Myocyte (in vitro differentiated cells): ENCODE measurements at regions not wholly inside any gene's neighbourhood (a gene's known extent, or its start where the extent isn't known, plus 50 kb on each side); places are given as distances from the start of the nearest gene placed in this dataset.

Experiments
- DNase-seq: peaks from one replicate; pipeline ENCODE4 v3.0.0-alpha.2; 2012; ENCODE audit warnings: low read depth

DNA sequence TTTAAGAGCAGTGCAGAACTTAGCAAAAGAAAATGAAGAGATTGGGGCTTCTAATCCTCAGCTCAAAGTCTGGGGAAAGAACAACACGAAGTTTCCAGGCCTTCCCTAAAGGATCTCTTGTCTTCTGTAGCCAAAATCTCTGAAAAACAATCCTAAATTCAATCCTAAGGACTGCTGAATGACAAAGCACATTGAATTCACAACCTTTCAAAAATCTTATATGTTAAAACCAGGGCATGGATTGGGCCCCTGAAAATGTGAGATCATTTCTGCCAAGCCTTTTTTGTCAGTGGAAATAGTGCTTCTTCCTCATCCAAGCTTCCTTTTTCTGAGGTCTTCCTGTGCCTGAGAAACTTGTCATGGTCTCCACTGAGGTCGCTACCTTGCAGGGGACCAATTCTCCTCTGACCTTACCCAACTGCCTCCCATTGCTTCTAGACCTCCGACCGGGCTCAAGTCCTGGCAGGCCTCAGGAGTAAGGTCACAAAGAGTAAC is 126.2 kb upstream of the ARID1B start:
- DNase-seq = no peak

DNA sequence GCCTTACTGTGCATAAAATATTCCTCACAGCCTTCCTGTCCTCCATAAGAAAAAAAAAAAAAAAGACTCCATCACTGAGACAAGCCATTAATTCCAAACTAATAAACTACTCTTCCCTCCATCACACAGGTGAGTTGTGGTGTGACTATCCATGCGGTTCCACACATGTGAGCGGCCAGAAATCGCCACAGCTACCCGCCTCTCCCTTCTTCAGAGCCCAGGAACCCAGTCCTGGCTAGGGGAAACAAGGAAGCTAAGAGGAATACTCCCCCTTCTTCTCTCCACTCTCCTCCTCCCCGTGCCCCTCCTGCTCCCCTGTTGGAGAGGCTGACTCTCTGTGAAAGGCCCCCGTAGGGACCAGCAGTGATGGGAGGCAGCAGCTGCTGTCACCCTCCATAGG is 128.6 kb upstream of the ARID1B start:
- no peak for DNase-seq

DNA sequence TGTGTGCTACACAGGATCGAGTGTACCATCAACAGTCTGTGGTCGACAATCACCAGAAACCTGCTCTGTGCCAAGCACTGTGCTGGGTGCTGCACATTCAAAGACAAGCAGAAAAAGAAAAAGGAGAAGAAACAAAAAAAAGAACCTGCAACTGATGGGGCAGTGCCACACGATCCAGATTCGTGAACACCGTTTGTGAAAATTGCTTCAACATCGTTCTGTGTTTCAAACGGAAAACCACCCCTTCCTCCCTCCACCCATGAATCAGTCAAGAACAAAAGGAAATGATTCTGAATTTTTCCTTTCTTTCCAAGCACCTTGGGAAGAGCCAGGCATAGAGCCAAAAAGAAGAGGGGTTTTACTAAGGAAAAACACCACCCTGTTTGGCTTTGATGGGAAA is 129.2 kb upstream of the ARID1B start:
- no peak for DNase-seq

DNA sequence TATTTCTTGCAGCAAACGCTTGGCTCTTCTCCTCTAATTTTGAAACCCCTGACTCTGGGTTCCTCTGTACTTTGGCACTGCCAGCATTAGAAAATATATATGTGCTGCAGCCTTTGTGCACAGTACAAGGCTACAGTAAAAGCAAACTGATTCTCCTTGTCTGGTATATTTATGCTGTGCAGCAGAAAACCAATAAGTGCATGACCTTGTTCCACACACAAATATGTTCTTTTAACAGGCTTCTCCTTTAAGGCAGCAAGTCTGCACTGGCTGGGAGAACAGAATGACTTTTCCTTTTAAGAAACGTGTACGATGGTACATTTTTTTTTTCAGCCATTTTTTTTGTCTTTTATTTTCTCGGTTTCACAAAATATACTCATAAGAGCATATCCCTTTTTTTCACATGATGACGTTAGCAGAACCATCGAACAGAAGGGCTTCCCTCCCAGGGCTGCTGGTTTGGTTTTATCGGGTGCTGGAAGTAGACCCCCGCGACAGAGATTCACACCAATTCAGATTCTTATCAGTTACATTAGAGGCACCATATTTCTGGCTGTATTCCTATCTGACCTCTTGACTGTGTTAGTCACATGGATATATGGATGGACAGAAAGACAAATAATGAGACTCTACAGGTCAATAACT is 129.9 kb upstream of the ARID1B start:
- no peak for DNase-seq

GRCh38 chr6:156646496-156646895 is 130.7 kb upstream of the ARID1B start:
- no peak for DNase-seq

DNA sequence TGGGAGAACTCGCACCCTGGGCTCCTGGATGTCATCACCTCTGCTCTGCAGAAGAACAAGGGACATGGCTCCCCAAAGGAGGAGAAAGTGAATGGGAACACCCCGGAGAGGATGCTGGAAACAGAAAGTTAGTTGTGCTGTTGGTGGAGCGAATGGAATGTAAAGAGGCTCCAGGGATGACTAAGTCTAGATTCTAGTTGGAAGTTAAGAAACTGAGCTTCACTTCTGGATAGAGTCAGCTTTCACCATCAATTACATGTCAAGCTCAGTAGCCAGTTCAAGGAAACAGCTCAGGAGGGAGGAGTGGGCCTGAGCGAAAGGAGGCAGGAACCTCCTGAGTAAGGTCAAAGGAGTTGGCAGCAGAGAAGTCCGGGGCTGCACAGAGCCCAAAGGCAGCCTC is 132.1 kb upstream of the ARID1B start:
- no peak for DNase-seq

DNA sequence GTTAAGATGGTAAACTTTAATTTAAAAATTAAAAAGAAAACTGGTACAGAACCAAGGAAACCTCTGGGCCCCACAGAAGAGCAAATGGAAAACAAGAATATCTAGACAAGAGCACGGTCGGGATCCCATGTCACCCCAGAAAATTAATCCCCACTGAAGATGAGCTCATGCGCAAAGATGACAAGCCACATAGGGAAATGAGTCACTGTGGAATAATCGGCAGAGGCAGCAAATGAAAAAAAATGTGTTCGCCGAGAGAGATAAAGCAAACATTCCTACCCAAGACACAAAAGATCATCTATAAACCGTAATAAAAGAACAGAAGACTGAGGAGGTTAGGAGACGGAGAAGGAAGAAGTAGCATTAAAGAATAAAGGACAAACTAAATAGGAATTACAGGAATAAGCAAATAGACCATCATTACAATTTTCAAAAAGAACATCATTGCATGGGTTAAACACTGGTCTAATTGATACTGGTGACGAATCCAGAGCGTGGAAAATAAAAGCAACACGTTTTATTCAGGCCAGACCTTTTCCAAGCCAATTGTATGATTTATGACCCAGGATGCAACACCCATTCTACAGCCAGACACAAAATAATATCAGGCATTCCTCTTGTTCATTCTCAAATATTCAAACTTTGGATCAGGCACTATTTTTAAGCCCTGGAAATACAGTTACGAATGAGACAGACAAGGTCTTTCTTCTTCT is 138.0 kb upstream of the ARID1B start:
- no peak for DNase-seq

DNA sequence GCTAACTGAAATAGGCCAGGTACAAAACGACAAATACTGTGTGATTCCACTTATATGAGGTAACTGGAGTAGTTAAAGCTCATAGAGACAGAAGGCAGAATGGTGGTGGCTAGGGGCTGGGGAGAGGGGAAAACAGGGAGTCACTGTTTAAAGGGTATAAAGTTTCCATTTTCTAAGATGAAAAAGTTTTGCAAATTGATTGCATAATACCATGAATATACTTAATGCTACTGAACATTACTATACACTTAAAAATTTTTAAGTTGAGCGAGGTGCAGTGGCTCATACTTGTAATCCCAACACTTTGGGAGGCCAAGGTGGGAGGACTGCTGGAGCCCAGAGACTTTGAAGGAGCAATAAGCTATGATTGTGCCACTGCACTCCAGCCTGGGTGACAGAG is 138.6 kb upstream of the ARID1B start:
- no peak for DNase-seq

- no peak for DNase-seq
Measured at GRCh38 chr6:156634951-156635371, 142.2 kb upstream of the ARID1B start.

GRCh38 chr6:156634048-156634447 is 143.1 kb upstream of the ARID1B start:
- no peak for DNase-seq

DNA sequence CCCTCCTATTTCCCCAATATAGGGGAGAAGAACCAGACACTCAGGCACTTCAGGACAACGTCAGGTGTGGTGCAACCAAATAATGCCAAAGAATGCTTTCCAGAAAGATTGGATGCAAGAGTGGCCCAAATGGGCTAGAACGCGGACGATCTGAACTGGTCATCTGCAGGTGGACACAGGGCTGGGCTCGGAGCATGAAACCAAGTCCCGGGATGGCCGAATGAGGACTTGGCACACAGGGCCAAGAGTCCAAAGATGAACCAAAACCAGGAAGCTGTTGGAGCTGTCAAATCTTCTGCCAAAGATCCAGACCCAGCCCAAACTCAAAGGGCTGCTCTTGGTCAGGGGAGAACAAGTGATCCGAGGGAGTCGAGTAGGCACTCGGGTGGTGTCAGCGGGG is 143.9 kb upstream of the ARID1B start:
- no peak for DNase-seq

DNA sequence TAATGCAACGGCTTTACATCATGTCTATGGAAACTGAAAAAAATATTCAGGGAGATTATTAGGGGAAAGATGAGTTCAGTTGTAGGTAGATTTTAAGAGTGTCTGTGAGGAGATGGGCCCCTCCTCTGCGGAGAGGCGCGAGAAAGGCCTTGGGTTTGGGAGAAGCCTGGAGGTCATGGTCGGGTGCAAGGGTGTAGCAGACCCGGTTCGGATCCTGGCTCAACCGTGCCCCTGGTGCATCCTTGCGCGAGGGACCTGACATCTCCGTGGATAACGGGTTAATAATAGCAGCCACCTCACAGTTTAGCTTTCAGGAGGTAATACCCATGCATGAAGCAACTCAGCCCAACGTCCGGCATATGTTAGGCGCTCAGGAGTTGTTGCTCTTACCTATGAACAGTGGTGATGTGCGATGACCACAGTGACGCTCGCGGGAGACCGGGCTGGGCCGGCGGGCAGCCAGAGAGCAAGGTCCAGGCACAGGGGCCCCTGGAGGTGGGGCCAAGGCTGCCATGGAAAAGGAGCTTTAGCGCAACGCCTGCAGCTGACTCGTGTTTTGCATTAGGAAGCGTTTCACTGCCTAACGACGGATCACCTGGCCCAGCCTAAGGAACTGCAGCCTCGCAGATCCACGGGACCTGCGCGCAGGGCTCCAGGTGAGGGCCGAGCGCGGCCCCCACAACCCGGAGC is 146.4 kb upstream of the ARID1B start:
- no peak for DNase-seq

GRCh38 chr6:156628805-156629204 is 148.4 kb upstream of the ARID1B start:
- DNase-seq = no peak

DNA sequence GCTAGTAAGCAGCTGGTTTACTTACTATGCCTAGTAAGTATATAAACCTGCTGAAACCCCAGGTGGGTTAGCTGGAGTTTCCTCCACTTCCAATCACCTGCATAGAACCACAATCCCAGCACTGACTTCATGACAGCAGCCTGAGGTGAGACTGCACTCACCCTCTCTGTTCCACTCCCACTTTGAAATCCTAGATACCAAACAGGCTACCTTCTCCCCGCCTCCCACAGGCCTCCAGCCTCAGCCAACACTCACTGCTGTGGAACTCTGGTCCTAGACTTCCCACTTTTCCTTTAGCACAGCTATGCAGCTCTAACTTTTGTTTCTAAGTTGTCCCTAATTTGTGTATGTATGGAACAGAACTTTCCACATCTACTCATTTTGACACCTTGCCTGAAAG is 149.7 kb upstream of the ARID1B start:
- DNase-seq = no peak

GRCh38 chr6:156622185-156622584 is 155.0 kb upstream of the ARID1B start:
- no peak for DNase-seq

DNA sequence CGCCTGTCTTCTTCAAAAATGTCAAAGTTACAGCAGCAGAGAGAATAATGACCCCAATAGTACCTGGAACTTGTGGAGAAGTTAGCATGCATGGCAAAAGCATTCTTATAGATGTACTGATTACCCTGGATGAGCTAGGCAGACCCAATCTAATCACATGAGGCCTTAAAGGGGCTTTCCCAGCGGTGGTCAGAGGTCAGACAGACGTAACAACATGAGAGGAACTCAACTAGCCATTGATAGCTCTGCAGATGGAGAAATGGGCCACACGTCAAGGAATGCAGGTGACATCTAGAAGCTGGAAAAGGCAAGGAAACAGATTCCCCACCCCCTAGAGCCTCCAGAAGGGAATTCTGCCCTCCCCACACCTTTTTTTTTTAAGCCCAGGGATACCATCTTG is 156.8 kb upstream of the ARID1B start:
- no peak for DNase-seq

GRCh38 chr6:156618600-156619205 is 158.5 kb upstream of the ARID1B start:
- DNase-seq = peak; percentile 16

- DNase-seq = no peak
Measured at GRCh38 chr6:156617941-156618340, 159.2 kb upstream of the ARID1B start.

DNA sequence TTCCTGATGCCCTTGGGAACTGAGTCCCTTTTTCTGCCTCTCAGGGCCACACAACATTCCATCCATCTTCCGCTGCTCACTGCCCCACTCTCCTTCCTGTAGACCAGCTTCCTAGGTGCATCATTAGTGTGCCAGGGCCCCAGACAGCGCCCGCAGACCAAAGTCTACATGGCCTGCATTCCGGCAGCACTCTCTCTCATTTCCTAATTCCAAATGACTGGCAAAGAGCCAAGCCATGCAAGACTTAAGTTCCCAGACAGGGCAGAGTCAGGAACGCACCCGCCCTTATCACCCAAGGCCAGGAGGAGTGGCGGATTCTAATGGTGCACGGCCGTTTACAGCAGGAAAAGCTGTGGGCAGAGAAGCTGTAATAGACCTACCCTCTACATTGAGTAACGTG is 159.8 kb upstream of the ARID1B start:
- peak; percentile 2 for DNase-seq

- no peak for DNase-seq
Measured at GRCh38 chr6:156616495-156616894, 160.7 kb upstream of the ARID1B start.

DNA sequence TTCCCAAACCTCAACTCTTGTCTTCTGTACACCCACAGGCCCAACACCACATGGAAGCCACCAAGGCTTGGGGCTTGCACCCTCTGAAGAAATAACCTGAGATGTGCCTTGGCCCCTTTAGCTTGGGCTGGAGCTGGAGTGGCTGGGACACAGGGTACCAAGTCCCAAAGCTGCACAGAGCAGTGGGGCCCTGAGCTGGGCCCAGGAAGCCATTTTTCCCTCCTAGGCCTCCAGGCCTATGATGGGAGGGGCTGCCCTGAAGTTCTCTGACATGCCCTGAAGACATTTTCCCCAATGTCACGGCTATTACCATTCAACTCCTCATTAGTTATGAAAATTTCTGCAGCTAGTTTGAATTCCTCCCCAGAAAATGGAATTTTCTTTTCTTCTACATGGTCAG is 163.2 kb upstream of the ARID1B start:
- no peak for DNase-seq

DNA sequence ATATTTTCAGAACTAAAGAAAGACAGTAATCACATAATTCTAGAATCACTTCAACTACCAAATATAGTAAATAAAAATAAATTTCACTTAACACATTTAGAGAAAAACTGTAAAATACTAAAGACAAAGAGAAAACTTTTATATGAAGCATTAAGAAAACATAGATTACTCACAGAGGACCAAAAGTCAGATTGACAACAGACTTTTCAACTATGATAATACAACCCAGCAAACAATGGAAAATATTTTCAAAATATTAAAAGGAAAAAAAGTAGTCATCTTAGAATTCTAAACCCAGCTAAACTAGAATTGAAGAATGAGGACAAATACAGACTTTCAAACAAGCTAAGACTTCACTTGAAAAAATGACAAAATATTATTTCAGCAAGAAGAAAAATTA is 164.8 kb upstream of the ARID1B start:
- no peak for DNase-seq
